HCT116 (cell line): ENCODE measurements at regions not wholly inside any gene's neighbourhood (a gene's known extent, or its start where the extent isn't known, plus 50 kb on each side); places are given as distances from the start of the nearest gene placed in this dataset.

Experiments
- ATAC-seq: fragments of 200-7000 bp; cut with Tn5 transposase; 2 replicates; pipeline ENCODE4 v1.9.1; 2020; ENCODE audit warnings: mild to moderate bottlenecking, moderate library complexity
- BruUV-seq: library from RNA; stranded (reverse); fragments of 400-500 nt; replicated peaks from 2 replicates; lab custom pipeline; 2021; lab: Mats Ljungman, UMichigan
- CTCF ChIA-PET: fragments of 300-600 bp; sonication (Branson Sonifier 250); formaldehyde crosslinking; loops from one replicate; lab custom pipeline; 2021; ENCODE audit warnings: antibody characterized with exemption; lab: Charles Lee
- POLR2A ChIA-PET: fragments of 300-600, 350-600 bp; sonication (Branson Sonifier 250); formaldehyde crosslinking; loops from one replicate; lab custom pipeline; 2021; ENCODE audit warnings: antibody characterized with exemption; lab: Charles Lee
- RAD21 ChIA-PET, 2 experiments: fragments of 300-600 bp; sonication (Branson Sonifier 250); formaldehyde crosslinking; loops; one replicate each; lab custom pipeline; 2023; ENCODE audit warnings: low total read pairs in 2 of 2; ENCODE audit not compliant: uncharacterized antibody in 2 of 2, unreplicated experiment in 2 of 2, low non-redundant PET in 1 of 2; lab: Charles Lee
- DNase-seq: peaks from one replicate; pipeline ENCODE4 v3.0.0-alpha.2; 2010; ENCODE audit warnings: low read depth, low spot score
- H2AFZ ChIP-seq: fragments of 200-600 bp; shearing (Covaris generic), sonication (generic); 2 replicates; pipeline ENCODE4 v1.6.1; 2017; ENCODE audit warnings: low read depth, mixed run types, mixed read lengths, antibody characterized with exemption, low read length; ENCODE audit not compliant: poor library complexity, severe bottlenecking
- H3K27ac ChIP-seq: 2 replicates; pipeline ENCODE4 v1.5.1; 2012; ENCODE audit warnings: low read depth, low read length
- H3K27me3 ChIP-seq: fragments of 200-600 bp; sonication (generic); 2 replicates; pipeline ENCODE4 v1.6.1; 2016; ENCODE audit warnings: mixed run types, low read length, mixed read lengths; ENCODE audit not compliant: insufficient read depth
- H3K36me3 ChIP-seq, 2 experiments: fragments of 200-500 bp in 1 of 2; fragments of 200-600 bp in 1 of 2; sonication (Bioruptor generic) in 1 of 2; sonication (generic) in 1 of 2; 2 replicates each; pipeline versions ENCODE4 v1.5.1 to v1.6.1; 2014 to 2016; ENCODE audit warnings: low read length in 2 of 2, inconsistent platforms in 1 of 2, mixed read lengths in 1 of 2, mixed run types in 1 of 2; ENCODE audit not compliant: insufficient read depth in 2 of 2, control insufficient read depth in 1 of 2
- H3K4me1 ChIP-seq, 2 experiments: fragments of 200-600 bp in 1 of 2; sonication (generic) in 1 of 2; 2 replicates each; pipeline versions ENCODE4 v1.5.1 to v1.6.1; 2012 to 2017; ENCODE audit warnings: low read length in 2 of 2, inconsistent platforms in 1 of 2, mild to moderate bottlenecking in 1 of 2, mixed read lengths in 1 of 2, mixed run types in 1 of 2, moderate library complexity in 1 of 2; ENCODE audit not compliant: insufficient read depth in 2 of 2, control insufficient read depth in 1 of 2
- H3K4me2 ChIP-seq: fragments of 200-600 bp; sonication (generic); 2 replicates; pipeline ENCODE4 v1.6.1; 2017; ENCODE audit warnings: mixed run types, low read length, mixed read lengths
- H3K4me3 ChIP-seq, 2 experiments: fragments of 200-600 bp in 1 of 2; sonication (generic) in 1 of 2; replicated peaks in 1 of 2; 2 replicates each; pipeline ENCODE4 v1.5.1; 2011 to 2016; ENCODE audit warnings: low read length in 2 of 2, control low read depth in 1 of 2, low read depth in 1 of 2, mild to moderate bottlenecking in 1 of 2, mixed read lengths in 1 of 2, mixed run types in 1 of 2
- H3K79me2 ChIP-seq: fragments of 200-600 bp; sonication (generic); 2 replicates; pipeline ENCODE4 v1.6.1; 2017; ENCODE audit warnings: mild to moderate bottlenecking, mixed run types, low read length, moderate library complexity, mixed read lengths; ENCODE audit not compliant: insufficient read depth
- H3K9ac ChIP-seq: fragments of 200-600 bp; sonication (generic); 2 replicates; pipeline ENCODE4 v1.6.1; 2016; ENCODE audit warnings: low read length, mixed read lengths
- H3K9me2 ChIP-seq: fragments of 200-600 bp; sonication (generic), shearing (Covaris generic); 2 replicates; pipeline ENCODE4 v1.6.1; 2017; ENCODE audit warnings: mixed run types, mild to moderate bottlenecking, moderate library complexity; ENCODE audit not compliant: insufficient read depth
- H3K9me3 ChIP-seq, 2 experiments: fragments of 200-500 bp in 1 of 2; fragments of 200-600 bp in 1 of 2; sonication (Bioruptor generic) in 1 of 2; sonication (generic) in 1 of 2; 2 replicates each; pipeline ENCODE4 v1.6.1; 2014 to 2017; ENCODE audit warnings: low read length in 2 of 2, mixed read lengths in 2 of 2, inconsistent platforms in 1 of 2, low read depth in 1 of 2, mild to moderate bottlenecking in 1 of 2, mixed run types in 1 of 2, moderate library complexity in 1 of 2; ENCODE audit not compliant: control insufficient read depth in 1 of 2, insufficient read depth in 1 of 2
- H4K20me1 ChIP-seq: fragments of 200-600 bp; sonication (generic), shearing (Covaris generic); 2 replicates; pipeline ENCODE4 v1.6.1; 2017; ENCODE audit warnings: mixed run types, mild to moderate bottlenecking, moderate library complexity; ENCODE audit not compliant: insufficient read depth
- CEBPB ChIP-seq: IDR thresholded peaks from 2 replicates; pipeline ENCODE4 v1.6.1; 2012; ENCODE audit warnings: low read depth
- CTCF ChIP-seq, 3 experiments: fragments of 200-600 bp in 1 of 3; sonication (generic) in 1 of 3; IDR thresholded peaks in 2 of 3; conservative IDR thresholded peaks in 1 of 3; 2 replicates each; pipeline ENCODE4 v1.5.1; 2012 to 2017; ENCODE audit warnings: low read depth in 2 of 3, low read length in 2 of 3, antibody characterized with exemption in 1 of 3, borderline replicate concordance in 1 of 3, control low read depth in 1 of 3, mild to moderate bottlenecking in 1 of 3, mixed read lengths in 1 of 3, mixed run types in 1 of 3, moderate library complexity in 1 of 3; ENCODE audit not compliant: insufficient read depth in 1 of 3
- EGR1 ChIP-seq: IDR thresholded peaks from 2 replicates; pipeline ENCODE4 v1.6.1; 2012; ENCODE audit warnings: low read depth
- ELF1 ChIP-seq: IDR thresholded peaks from 2 replicates; pipeline ENCODE4 v1.6.1; 2012; ENCODE audit warnings: low read depth, borderline replicate concordance
- EZH2phosphoT487 ChIP-seq: fragments of 200-600 bp; IDR thresholded peaks from 2 replicates; pipeline ENCODE4 v1.6.1; 2018; ENCODE audit warnings: antibody characterized with exemption, borderline replicate concordance
- JUND ChIP-seq: IDR thresholded peaks from 2 replicates; pipeline ENCODE4 v1.6.1; 2012
- MAX ChIP-seq: IDR thresholded peaks from 2 replicates; pipeline ENCODE4 v1.6.1; 2012
- POLR2A ChIP-seq: IDR thresholded peaks from 2 replicates; pipeline ENCODE4 v1.7.0; 2011; ENCODE audit warnings: borderline replicate concordance; ENCODE audit not compliant: insufficient read depth, insufficient read length; ENCODE audit errors: extremely low read depth
- POLR2AphosphoS5 ChIP-seq: IDR thresholded peaks from 2 replicates; pipeline ENCODE4 v1.6.1; 2011; ENCODE audit warnings: mild to moderate bottlenecking, low read depth, low read length, moderate library complexity
- RAD21 ChIP-seq: IDR thresholded peaks from 2 replicates; pipeline ENCODE4 v1.6.1; 2012; ENCODE audit warnings: low read depth, mild to moderate bottlenecking
- REST ChIP-seq: IDR thresholded peaks from 2 replicates; pipeline ENCODE4 v1.6.1; 2012; ENCODE audit warnings: low read depth
- SIN3A ChIP-seq: IDR thresholded peaks from 2 replicates; pipeline ENCODE4 v1.6.1; 2012; ENCODE audit warnings: low read depth
- SP1 ChIP-seq: IDR thresholded peaks from 2 replicates; pipeline ENCODE4 v1.6.1; 2012; ENCODE audit warnings: low read depth
- SRF ChIP-seq: IDR thresholded peaks from 2 replicates; pipeline ENCODE4 v1.6.1; 2012; ENCODE audit warnings: low read depth
- TCF7L2 ChIP-seq: IDR thresholded peaks from 2 replicates; pipeline ENCODE4 v1.7.0; 2011; ENCODE audit warnings: borderline replicate concordance, inconsistent platforms; ENCODE audit not compliant: insufficient read depth, insufficient read length; ENCODE audit errors: extremely low read depth
- YY1 ChIP-seq: IDR thresholded peaks from 2 replicates; pipeline ENCODE4 v1.6.1; 2011; ENCODE audit warnings: low read length, low read depth, moderate library complexity, mild to moderate bottlenecking; ENCODE audit not compliant: insufficient replicate concordance; ENCODE audit errors: extremely low read depth
- ZBTB33 ChIP-seq: IDR thresholded peaks from 2 replicates; pipeline ENCODE4 v1.6.1; 2011; ENCODE audit warnings: mild to moderate bottlenecking, low read length, moderate library complexity; ENCODE audit not compliant: insufficient replicate concordance; ENCODE audit errors: extremely low read depth
- ZFX ChIP-seq: fragments of 450-650 bp; IDR thresholded peaks from 2 replicates; pipeline ENCODE4 v1.6.1; 2017
- intact Hi-C: fragments of 100-400 bp; cut with micrococcal nuclease; formaldehyde crosslinking; loops from 2 replicates; pipeline ENCODE4 v1.10.0; 2022

GRCh38 chr13:54879036-54879435 is 1850.4 kb downstream of the OLFM4 start:
- intact Hi-C loops, result no loop called here

More at GRCh38 chr13:54879036-54879435, 1850.4 kb downstream of the OLFM4 start:
- Histone ChIP-seq H3K9ac (no peak overlapping the region), H3K4me1 (no peaks in the 10 kb centered on the region), H3K9me2 (no peaks in the 10 kb centered on the region), H3K27ac (no peak overlapping the region), H3K27me3 (no peaks in the 10 kb centered on the region)
- no peak for ATAC-seq
- TF ChIP-seq TCF7L2, result no peak
- no peak for TF ChIP-seq ZBTB33
- TF ChIP-seq SRF, result no peak
- TF ChIP-seq ELF1, result no peak
- TF ChIP-seq EGR1, result no peak
- no peak for TF ChIP-seq POLR2AphosphoS5
- TF ChIP-seq CTCF (IDR thresholded peaks at IDR 0.05 in 2 of 3, conservative IDR thresholded peaks at IDR 0.05 in 1 of 3; ENCODE audit: borderline replicate concordance in 1 of 3, insufficient read depth in 1 of 3, low read depth in 2 of 3, low read length in 2 of 3), result no peak
- TF ChIP-seq CEBPB, result no peak
- TF ChIP-seq RAD21, result no peak
- TF ChIP-seq YY1, result no peak
- no peak for TF ChIP-seq MAX
- TF ChIP-seq POLR2A, result no peak
- TF ChIP-seq SIN3A, result no peak
- TF ChIP-seq JUND, result no peak
- TF ChIP-seq REST, result no peak
- TF ChIP-seq SP1, result no peak
- no peak for TF ChIP-seq EZH2phosphoT487
- no peak for TF ChIP-seq ZFX
- TF ChIP-seq, all 23 proteins: peak for 0
- Histone ChIP-seq H3K4me2 (no peak overlapping the region), H3K79me2 (no peaks in the 10 kb centered on the region), H3K36me3 (no peaks in the 10 kb centered on the region), H3K9me3 (peaks cover 0 to 18% of the 10 kb centered on the region in 2 experiments; a peak in 2 of 4 replicates), H4K20me1 (no peaks in the 10 kb centered on the region), H2AFZ (no peak overlapping the region), H3K4me3 (no peak overlapping the region)
- no peak for DNase-seq
- ChIA-PET RAD21 (no interaction called here), CTCF (no interaction called here), POLR2A (no interaction called here)
- BruUV-seq, result no TSS peak
